Stimulated activated CD4-positive, alpha-beta T cell treated with anti-CD3 and anti-CD28 coated beads, Interleukin-1b, Interleukin-23, amount 100 ng/mL, for 24 hours (primary cell): ENCODE measurements at regions not wholly inside any gene's neighbourhood (a gene's known extent, or its start where the extent isn't known, plus 50 kb on each side); places are given as distances from the start of the nearest gene placed in this dataset.

Source experiments
- DNase-seq, 4 experiments: peaks; one replicate each; pipeline ENCODE4 v3.0.0-alpha.2; 2020; ENCODE audit warnings: low read depth in 4 of 4, low spot score in 1 of 4

- no peak for DNase-seq
Observed at GRCh38 chr9:93730648-93731047, 154.3 kb downstream of the PHF2 start.

GRCh38 chr9:93730217-93730616 is 153.8 kb downstream of the PHF2 start:
- no peak for DNase-seq
